HFFc6 (cell line): ENCODE measurements at regions not wholly inside any gene's neighbourhood (a gene's known extent, or its start where the extent isn't known, plus 50 kb on each side); places are given as distances from the start of the nearest gene placed in this dataset.
"Not testable (repeated sequence)": the region's sequence is repeated elsewhere in the genome, so short reads cannot be mapped to it uniquely, and the experiment has no call there.

Source experiments
- DNase-seq: peaks from one replicate; pipeline ENCODE4 v3.0.0-alpha.2; 2018
- H3K27ac Mint-ChIP-seq: 2 replicates; pipeline ENCODE4 v1.8.0; 2020; ENCODE audit warnings: mild to moderate bottlenecking, mixed read lengths
- H3K27me3 Mint-ChIP-seq: 2 replicates; pipeline ENCODE4 v1.8.0; 2021; ENCODE audit warnings: mild to moderate bottlenecking, moderate library complexity, mixed read lengths; ENCODE audit not compliant: insufficient read depth
- H3K36me3 Mint-ChIP-seq: 2 replicates; pipeline ENCODE4 v1.8.0; 2021; ENCODE audit warnings: low read depth, mixed read lengths
- H3K4me1 Mint-ChIP-seq: 2 replicates; pipeline ENCODE4 v1.8.0; 2020; ENCODE audit warnings: low read depth, mixed read lengths
- H3K4me3 Mint-ChIP-seq: 2 replicates; pipeline ENCODE4 v1.8.0; 2020; ENCODE audit warnings: mild to moderate bottlenecking, moderate library complexity, mixed read lengths
- H3K9me3 Mint-ChIP-seq: 2 replicates; pipeline ENCODE4 v1.8.0; 2020; ENCODE audit warnings: mild to moderate bottlenecking, mixed read lengths
- TF ChIP-seq, protein P1 (sequence below): fragments of 200-600 bp; sonication (generic); IDR thresholded peaks from 2 replicates; pipeline ENCODE4 v1.5.0; 2021; ENCODE audit warnings: antibody characterized with exemption, mild to moderate bottlenecking

GRCh38 chr18:41052625-41053024 lies 902.4 kb upstream of the PIK3C3 start:
- Mint-ChIP-seq H3K27ac (no peak overlapping the region), H3K4me3 (no peak overlapping the region), H3K4me1 (no peaks in the 10 kb centered on the region), H3K9me3 (peaks cover 14% of the 10 kb centered on the region), H3K27me3 (no peaks in the 10 kb centered on the region; the same call in 1 of the 2 replicates), H3K36me3 (peaks cover 6% of the 10 kb centered on the region; the same call in 1 of the 2 replicates)
- DNase-seq: no peak
- TF ChIP-seq, protein P1, sequence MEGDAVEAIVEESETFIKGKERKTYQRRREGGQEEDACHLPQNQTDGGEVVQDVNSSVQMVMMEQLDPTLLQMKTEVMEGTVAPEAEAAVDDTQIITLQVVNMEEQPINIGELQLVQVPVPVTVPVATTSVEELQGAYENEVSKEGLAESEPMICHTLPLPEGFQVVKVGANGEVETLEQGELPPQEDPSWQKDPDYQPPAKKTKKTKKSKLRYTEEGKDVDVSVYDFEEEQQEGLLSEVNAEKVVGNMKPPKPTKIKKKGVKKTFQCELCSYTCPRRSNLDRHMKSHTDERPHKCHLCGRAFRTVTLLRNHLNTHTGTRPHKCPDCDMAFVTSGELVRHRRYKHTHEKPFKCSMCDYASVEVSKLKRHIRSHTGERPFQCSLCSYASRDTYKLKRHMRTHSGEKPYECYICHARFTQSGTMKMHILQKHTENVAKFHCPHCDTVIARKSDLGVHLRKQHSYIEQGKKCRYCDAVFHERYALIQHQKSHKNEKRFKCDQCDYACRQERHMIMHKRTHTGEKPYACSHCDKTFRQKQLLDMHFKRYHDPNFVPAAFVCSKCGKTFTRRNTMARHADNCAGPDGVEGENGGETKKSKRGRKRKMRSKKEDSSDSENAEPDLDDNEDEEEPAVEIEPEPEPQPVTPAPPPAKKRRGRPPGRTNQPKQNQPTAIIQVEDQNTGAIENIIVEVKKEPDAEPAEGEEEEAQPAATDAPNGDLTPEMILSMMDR: no peak

DNA sequence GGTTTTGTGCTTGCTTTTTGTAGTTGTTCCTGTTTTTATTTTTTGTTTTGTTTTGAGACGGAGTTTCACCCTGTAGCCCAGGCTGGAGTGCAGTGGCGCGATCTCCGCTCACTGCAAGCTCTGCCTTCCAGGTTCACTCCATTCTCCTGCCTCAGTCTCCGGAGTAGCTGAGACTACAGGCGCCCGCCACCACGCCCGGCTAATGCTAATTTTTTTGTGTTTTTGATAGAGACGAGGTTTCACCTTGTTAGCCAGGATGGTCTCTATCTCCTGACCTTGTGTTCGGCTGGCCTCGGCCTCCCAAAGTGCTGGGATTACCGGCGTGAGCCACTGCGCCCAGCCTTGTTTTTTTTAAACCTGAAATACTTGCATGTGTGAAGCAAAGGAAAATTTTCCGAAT lies 908.8 kb upstream of the PIK3C3 start:
- H3K4me3 Mint-ChIP-seq, H3K9me3 Mint-ChIP-seq, H3K27me3 Mint-ChIP-seq: not testable (repeated sequence)

DNA sequence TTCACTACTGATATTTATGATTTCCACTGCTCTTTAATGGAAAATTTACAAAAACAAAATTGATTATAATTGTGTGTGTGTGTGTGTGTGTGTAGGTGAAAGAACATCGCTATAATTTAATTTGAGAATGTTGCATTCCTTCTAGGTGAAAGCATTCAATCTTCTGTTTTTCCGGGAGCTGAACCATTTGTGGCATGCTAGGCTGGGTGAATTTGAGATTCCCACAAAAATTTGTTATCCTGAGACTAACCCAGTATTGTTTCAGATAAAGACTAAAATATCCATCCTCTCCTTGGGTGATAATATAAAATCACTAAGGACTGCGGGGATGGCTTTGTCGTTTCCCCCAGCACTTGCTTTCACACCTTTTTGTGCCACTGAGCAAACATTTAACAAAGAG lies 911.2 kb upstream of the PIK3C3 start:
- Mint-ChIP-seq H3K4me1 (no peaks in the 10 kb centered on the region), H3K27ac (no peak overlapping the region), H3K27me3 (no peaks in the 10 kb centered on the region; the same call in 1 of the 2 replicates), H3K4me3 (no peak overlapping the region), H3K9me3 (no peaks in the 10 kb centered on the region; the same call in 1 of the 2 replicates), H3K36me3 (no peaks in the 10 kb centered on the region)
- TF ChIP-seq, protein P1: no peak
- DNase-seq: no peak

More for the DNA sequence above, 908.8 kb upstream of the PIK3C3 start:
- not testable (repeated sequence) for DNase-seq, H3K36me3 Mint-ChIP-seq, H3K4me1 Mint-ChIP-seq, H3K27ac Mint-ChIP-seq

- DNase-seq: no peak
- TF ChIP-seq, protein P1: no peak
- H3K4me1 Mint-ChIP-seq: no peaks in the 10 kb centered on the region
- no peaks in the 10 kb centered on the region for H3K27me3 Mint-ChIP-seq
- no peak overlapping the region for H3K27ac Mint-ChIP-seq
- no peaks in the 10 kb centered on the region for H3K36me3 Mint-ChIP-seq
- no peak overlapping the region for H3K4me3 Mint-ChIP-seq
- H3K9me3 Mint-ChIP-seq: no peaks in the 10 kb centered on the region; the same call in 1 of the 2 replicates
Measured at GRCh38 chr18:41042866-41043265, 912.2 kb upstream of the PIK3C3 start.

DNA sequence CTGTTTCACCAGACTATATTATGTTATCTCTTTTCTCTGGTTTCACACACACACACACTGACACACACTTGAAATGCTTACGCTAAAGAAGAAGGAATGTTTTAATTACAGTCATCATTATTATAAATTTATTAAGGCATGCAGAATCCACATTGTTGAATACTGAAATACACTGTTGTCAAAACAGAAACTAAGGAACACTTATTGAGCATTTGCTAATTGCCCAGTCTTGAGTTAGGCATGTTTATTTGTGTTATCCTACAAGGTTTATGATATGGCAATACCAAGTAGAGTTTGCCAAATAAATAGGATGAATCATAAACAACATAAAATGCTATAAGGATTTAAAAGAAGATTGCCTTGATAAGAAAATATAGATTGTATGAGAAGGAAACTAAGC lies 917.0 kb upstream of the PIK3C3 start:
- no peak overlapping the region for H3K27ac Mint-ChIP-seq
- H3K27me3 Mint-ChIP-seq: no peaks in the 10 kb centered on the region; the same call in 1 of the 2 replicates
- no peaks in the 10 kb centered on the region; the same call in 1 of the 2 replicates for H3K9me3 Mint-ChIP-seq
- no peak for DNase-seq
- TF ChIP-seq, protein P1: no peak
- no peaks in the 10 kb centered on the region for H3K4me1 Mint-ChIP-seq
- H3K4me3 Mint-ChIP-seq: no peak overlapping the region
- no peaks in the 10 kb centered on the region for H3K36me3 Mint-ChIP-seq

- no peaks in the 10 kb centered on the region for H3K4me1 Mint-ChIP-seq
- no peak overlapping the region for H3K4me3 Mint-ChIP-seq
- no peaks in the 10 kb centered on the region for H3K36me3 Mint-ChIP-seq
- H3K27me3 Mint-ChIP-seq: no peaks in the 10 kb centered on the region; the same call in 1 of the 2 replicates
- peaks cover 4% of the 10 kb centered on the region; the same call in 1 of the 2 replicates for H3K9me3 Mint-ChIP-seq
- TF ChIP-seq, protein P1: no peak
- H3K27ac Mint-ChIP-seq: no peak overlapping the region
- no peak for DNase-seq
Measured at GRCh38 chr18:41036346-41036745, 918.7 kb upstream of the PIK3C3 start.
